ENCODE measurements at regions not wholly inside any gene's neighbourhood (a gene's known extent, or its start where the extent isn't known, plus 50 kb on each side); places are given as distances from the start of the nearest gene placed in this dataset.

DNA sequence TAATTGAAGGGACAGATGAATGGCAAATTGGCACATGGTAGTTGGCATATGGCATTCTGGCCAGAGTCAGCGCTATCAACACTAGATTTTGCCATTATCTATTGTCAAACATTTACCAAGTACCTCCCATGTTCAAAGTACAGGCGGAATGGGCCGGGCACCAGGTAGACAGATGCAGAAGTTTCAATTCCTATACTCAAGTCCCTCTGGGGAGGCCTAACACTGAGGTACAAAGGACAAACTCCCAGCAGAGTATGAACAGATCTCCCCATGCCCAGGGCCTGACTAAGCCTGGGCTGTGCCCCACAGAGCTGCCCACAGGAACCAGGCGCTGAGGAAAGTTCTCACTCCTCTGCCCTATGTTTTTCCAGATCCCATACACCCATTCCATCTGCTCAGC lies 257.5 kb upstream of the KLHL29 start:
- no peak for DNase-seq

DNA sequence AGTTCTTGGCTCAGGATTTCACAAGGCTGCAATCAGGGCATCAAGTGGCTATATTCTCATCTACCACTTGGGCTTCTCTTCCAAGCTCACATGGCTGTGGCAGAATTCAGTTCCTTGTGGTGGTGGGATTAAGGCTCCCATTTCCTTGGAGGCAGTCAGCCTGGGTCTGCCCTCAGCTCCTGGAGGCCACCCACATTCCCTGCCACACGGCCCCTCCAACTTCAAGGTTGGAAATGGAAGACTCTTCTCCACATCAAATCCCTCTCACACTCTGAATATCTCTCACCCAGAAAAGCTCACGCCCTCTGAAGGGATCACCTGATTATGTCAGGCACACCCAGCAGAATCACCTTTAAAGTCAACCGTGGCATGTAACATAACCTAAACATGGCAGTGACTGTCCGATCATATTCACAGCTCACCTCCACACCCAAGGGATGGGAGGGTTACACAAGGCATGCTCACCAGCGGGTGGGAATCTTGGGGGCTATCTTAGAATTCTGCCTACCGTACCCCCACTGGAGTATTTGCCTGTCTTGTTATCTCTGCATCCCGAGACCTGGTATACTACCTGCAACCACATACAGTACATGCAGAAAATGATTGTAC lies 256.2 kb upstream of the KLHL29 start:
- no peak for DNase-seq

DNA sequence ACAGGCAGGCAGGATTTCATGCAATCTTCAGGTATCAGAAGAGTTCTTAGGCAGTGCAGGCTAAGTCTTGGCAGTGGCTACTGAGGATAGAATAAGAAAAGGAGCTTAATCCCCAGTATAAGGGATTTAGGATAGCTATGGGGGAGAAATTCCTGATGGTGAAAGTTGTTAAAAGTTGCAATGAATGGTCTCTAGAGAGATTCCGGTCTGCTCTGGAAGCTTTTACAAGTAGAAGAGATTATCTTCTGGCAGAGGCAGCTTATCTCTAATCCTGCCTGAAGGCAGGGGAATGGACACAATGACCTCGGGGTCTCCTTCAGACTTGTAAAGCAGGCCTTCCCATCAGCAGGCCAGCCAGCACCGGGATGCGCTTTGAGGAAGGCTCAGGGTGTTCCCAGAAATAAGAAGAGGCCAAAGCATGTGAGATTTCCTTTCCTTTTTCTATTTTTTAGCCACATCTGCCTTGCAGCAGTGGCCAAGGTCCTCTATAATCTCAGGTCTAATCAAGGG lies 253.9 kb upstream of the KLHL29 start:
- DNase-seq, result no peak

GRCh38 chr2:23132000-23132399 lies 253.0 kb upstream of the KLHL29 start:
- DNase-seq, result no peak

DNA sequence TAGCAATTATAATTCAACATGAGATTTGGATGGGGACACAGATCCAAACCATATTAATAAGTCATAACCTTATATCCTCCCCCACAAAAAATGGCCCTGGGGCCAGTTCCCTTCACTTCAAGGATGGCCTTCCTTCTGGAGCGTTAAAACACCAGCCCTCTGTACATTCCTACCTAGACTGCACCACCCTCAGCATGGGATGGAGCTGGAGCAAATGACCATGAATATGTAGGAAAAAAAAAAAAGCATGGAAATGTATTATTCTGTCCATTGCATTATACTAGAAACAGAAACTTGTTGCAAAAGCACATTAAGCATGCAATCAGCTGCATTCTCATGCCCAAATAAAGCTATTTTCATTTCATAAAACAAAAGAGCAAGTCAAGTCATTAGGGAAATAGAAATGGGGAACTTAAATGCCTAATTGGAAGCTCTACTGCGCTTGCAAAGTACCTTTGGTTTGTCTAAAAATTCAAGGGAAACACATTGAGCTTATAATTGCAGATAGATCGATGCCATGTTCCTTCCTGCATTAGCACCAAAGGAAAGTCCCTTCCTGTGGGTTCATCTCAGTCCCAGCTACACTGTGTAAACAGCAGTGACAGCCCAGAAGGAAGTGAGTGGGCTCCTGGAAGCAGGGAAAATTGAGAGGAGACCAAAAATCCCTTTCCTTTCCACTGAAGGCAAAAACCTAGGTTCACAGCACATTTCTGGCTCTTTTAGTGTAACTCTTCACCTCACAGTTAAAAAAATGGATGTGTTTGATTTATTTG lies 252.0 kb upstream of the KLHL29 start:
- DNase-seq, result no peak

GRCh38 chr2:23134726-23135125 lies 250.3 kb upstream of the KLHL29 start:
- no peak for DNase-seq

DNA sequence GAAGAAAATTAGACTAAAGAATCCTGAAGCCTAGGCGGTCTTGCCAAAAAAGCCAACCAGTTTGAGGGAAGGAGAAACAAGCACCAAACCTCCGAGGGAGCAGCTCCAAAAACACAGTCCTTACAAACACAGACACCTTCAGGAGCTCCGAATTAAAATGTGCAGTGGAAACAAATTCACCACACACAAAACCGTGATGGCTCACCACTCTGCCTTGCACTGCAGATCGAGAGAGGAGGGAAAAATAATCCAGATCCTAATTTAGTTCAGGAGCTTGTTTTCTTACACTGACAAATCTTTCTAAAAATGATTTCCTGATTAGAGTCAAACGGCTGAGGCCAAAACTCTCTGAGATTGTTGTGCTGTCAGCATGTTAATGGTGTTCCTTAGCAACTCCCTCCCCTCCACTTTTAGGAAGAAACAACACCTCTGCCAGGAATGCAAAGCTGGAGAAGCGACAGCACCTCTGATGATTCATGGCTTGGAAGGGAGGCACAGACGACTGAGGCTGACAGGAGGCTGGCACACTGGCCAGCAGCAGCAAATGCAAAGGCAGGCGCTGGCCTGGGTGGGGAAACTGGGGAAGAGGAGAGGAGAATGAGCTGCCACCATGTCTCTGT lies 249.4 kb upstream of the KLHL29 start:
- no peak for DNase-seq

- DNase-seq, result no peak
These were observed 247.8 kb upstream of the KLHL29 start for GRCh38 chr2:23137166-23137565.

DNA sequence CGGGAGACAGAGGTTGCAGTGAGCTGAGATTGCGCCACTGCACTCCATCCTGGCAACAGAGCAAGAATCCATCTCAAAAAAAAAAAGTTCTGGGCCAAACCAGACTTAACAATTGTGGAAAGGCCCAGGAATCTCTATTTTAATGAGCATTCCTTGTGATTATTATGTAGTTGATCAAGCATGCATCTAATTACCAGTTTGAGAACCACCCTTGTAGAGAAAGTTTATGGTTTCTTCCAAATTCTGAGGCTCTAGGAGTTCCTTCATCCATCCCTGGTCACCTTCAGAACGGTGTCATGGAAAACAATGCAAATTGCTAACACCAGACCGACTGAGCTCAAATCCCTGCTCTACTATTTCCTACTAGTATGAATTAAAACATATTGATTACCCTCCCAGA lies 246.3 kb upstream of the KLHL29 start:
- no peak for DNase-seq

DNA sequence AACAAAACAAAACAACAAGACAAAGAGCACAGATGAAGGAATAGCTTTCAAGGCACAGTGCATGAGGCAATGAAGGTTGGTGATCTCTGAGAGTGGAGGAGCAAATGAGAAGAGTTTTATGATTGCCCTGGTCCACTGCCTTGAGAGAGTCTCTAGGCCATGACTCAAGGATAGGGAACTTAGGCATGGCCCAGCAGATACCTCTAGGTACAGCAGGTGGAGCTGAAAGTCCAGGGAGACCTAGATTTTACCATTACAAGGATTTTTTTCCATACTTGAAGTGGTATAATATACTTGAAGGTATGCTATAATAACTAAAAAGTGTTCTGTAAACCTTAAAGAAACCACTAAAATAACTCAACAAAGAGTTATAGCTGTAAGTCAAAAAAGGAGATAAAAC lies 239.5 kb upstream of the KLHL29 start:
- DNase-seq, result no peak

DNA sequence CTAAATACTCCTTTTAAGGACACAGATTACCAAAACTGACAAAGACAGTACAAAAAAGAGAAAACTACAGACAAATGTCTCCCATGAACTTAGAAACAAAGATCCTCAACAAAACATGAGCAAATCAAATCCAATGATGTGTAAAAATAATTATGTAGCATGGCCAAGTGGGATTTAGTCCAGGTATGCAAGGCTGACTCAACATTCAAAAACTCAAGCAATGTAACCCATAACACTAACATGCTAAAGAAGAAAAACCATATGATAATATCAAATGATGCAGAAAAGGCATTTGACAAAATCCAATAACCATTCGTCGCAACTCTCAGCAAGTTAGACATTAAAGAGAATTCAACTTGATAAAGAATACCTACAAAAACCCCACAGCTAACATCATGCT lies 239.0 kb upstream of the KLHL29 start:
- DNase-seq, result no peak

DNA sequence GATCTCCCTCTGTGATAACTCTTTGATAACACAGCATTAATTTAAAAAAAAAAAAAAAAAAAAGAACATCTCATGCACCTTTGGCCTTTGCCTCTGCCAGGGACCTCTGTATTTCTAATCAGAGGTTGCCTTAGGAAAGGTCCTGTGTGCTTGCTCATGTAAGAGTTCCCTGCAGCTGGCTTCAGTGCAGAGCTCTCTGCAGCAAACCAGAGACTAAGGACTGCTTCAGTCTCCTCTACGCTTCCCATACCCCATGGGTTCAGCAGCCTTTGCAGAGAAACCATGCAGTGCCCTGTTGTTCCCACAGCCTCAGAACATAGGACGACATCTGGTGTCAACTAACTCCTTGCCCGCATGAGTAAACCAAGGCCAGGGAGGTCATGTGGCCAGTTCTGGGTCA lies 236.6 kb upstream of the KLHL29 start:
- no peak for DNase-seq

GRCh38 chr2:23149777-23150176 lies 235.2 kb upstream of the KLHL29 start:
- DNase-seq, result no peak

DNA sequence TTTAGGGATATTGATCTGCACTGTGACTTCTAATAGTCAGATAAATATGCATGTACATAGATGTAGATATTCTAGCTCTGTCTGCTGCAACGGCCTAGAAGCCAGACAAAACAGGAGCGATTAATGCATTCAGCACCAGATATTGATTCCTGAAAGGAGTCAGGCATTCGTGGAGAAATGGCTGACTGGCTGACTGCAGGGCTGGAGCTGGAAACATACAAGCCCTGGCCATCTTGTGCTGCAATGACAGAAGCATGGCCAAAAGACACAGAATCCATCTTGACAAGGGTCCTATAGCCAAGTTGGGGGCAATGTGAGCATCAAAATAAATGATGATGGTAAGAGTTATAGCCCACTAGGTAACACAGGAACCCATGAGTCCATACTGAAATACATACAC lies 231.5 kb upstream of the KLHL29 start:
- no peak for DNase-seq

DNA sequence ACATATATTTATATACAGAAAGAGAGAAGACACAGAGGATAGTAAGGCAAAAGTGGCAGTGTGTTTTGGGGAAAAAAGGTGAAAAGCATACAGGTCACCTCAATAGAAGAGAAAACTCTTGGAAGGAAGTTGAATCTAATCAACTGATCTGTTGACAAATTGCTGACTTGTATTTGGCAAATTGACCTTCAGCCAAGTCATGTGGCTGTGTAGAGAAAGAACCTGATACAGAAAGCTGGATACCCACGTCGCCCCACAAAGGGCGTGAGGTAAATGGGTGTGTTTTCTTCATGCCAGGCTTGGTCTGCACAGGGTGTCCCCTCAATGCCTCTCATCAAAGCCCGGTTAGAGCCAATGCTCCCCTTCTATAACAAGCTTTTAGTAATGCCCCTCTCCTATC lies 230.0 kb upstream of the KLHL29 start:
- no peak for DNase-seq

DNA sequence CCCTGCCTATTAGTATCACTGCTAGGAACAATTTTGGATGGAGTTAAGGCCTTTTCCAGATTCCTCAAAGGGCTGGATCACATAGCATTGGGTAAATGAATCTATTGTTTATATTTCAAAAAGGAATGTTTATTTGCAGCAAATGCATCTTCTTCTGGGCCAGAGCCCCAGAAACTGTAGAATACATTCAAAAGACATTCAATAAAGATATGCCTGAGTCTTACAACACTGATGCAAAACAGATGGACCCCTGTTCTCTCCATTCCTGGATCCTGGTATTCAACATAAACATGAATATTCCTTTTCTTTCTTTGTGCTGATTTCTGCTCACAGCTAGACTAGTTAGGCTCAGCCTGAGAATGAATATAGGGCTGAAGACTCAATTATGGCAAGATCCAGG lies 227.2 kb upstream of the KLHL29 start:
- DNase-seq, result no peak

- no peak for DNase-seq
These were observed 226.7 kb upstream of the KLHL29 start for GRCh38 chr2:23158306-23158705.

GRCh38 chr2:23159746-23160405 lies 225.1 kb upstream of the KLHL29 start:
- no peak for DNase-seq

- DNase-seq, result no peak
These were observed 220.8 kb upstream of the KLHL29 start for GRCh38 chr2:23164173-23164572.

DNA sequence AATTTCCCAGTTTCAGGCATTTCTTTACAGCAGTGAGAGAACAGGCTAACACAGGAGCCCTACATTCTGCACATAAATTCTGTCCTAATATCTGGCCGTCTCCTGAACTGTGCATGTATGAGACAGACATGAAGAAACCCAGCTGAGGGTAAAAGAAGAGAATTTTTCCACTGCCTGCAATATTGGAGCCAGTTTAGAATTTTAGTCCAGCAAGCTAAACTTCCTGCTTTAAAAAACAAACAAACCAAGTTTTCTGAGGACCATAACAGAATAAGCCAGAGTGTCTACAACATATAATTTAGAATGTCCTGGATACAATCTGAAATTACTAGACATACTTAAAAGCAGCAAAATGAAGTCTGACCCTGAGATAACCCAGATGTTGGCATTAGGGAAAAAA lies 215.1 kb upstream of the KLHL29 start:
- no peak for DNase-seq

DNA sequence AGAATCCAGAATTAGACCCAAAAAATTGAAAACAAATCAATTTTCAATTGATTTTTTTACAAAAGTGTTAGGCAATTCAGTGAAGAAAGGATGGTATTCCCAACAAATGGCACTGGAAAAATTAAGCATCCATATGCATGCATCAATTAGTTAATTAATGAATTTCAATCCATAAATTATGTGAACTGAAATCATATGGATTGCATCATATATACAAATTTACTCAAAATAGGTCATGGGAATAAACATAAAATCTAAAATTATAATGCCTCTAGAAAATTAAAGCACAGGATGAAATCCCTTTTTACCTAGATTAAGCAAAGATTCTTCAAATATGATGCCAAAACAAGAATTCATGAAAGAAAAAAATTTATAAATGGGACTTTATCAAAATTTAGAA lies 213.9 kb upstream of the KLHL29 start:
- no peak for DNase-seq

- DNase-seq, result no peak
These were observed 206.6 kb upstream of the KLHL29 start for GRCh38 chr2:23178396-23178795.

DNA sequence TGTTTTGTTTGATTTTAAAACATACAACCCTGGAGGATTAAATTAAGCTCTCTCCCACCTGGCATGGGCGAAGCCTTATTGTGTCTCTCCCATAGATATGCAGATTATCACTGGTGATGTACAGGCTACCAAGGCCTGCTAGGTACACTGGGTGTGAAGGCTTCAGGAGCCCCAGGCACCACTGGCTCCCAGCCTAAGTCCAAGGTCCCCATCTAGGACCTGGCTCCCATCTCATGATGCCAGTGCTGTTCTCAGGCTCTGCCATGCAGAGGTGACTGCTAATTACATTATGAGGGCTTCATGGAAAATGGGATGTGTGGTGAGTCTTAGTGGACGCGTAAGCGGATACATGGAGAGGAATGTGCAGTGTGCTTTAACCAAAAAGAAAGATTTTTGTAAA lies 201.2 kb upstream of the KLHL29 start:
- no peak for DNase-seq
